GM12891 (cell line): ENCODE measurements at regions not wholly inside any gene's neighbourhood (a gene's known extent, or its start where the extent isn't known, plus 50 kb on each side); places are given as distances from the start of the nearest gene placed in this dataset.

Experiments
- POLR2A ChIP-seq: IDR thresholded peaks from 2 replicates; pipeline ENCODE4 v1.6.1; 2011; ENCODE audit warnings: low read depth, low read length, control low read depth
- POLR2AphosphoS5 ChIP-seq: IDR thresholded peaks from 2 replicates; pipeline ENCODE4 v1.6.1; 2011; ENCODE audit warnings: low read depth, low read length, control low read depth
- POU2F2 ChIP-seq: IDR thresholded peaks from 2 replicates; pipeline ENCODE4 v1.6.1; 2011; ENCODE audit warnings: low read depth, mild to moderate bottlenecking, control low read depth, low read length, moderate library complexity
- SPI1 ChIP-seq: IDR thresholded peaks from 2 replicates; pipeline ENCODE4 v1.6.1; 2011; ENCODE audit warnings: low read depth, low read length, control low read depth
- TAF1 ChIP-seq: IDR thresholded peaks from 2 replicates; pipeline ENCODE4 v1.6.1; 2011; ENCODE audit warnings: low read depth, low read length, control low read depth

DNA sequence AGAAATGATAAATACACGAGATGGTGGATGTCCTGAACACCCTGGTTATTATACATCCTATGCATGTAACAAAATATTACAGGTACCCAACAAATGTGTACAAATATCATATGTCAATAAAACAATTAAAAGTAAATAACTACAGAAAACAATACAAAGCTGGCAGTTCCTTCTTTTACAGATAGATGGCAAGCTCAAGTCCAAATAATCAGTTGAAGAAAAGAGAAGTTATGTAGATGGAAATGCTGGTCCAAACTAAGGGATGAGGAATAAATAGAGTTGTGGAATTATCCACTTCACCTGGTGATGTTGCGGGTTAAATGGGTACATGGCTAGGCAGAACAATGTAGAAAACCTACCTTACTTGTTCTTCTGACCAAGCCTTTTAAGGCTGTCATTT lies 79.4 kb downstream of the PALM2AKAP2 start:
- TF ChIP-seq POLR2A (no peak), POLR2AphosphoS5 (no peak), TAF1 (no peak), SPI1 (no peak), POU2F2 (no peak)
